GM12875 (cell line): ENCODE measurements at regions not wholly inside any gene's neighbourhood (a gene's known extent, or its start where the extent isn't known, plus 50 kb on each side); places are given as distances from the start of the nearest gene placed in this dataset.

ENCODE experiments used
- H3K4me3 ChIP-seq: one replicate; pipeline ENCODE4 v1.5.1; 2011; ENCODE audit warnings: low read depth, low read length, control low read depth
- TF ChIP-seq, protein P1 (sequence below): IDR thresholded peaks from 2 replicates; pipeline ENCODE4 v1.5.1; 2011; ENCODE audit warnings: low read depth, mild to moderate bottlenecking, control low read depth, inconsistent platforms, low read length, moderate library complexity, borderline replicate concordance; ENCODE audit not compliant: insufficient read depth

DNA sequence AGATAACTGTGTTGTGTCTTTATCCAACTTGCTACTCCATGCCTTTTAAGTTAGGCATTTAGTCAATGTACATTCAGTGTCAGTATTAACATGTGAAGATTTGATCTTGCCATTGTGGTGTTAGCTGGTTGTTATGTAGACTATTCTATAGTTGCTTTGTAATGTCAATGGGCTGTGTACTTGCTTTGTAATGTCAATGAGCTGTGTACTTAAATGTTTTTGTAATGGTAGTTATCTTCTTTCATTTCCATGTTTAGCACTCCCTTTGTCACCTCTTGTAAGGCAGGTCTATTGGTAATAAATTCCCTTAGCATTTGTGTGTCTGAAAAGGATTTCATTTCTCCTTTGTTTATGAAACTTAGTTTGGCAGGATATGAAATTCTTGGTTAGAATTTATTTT lies 53.4 kb downstream of the MC4R start:
- TF ChIP-seq, protein P1, sequence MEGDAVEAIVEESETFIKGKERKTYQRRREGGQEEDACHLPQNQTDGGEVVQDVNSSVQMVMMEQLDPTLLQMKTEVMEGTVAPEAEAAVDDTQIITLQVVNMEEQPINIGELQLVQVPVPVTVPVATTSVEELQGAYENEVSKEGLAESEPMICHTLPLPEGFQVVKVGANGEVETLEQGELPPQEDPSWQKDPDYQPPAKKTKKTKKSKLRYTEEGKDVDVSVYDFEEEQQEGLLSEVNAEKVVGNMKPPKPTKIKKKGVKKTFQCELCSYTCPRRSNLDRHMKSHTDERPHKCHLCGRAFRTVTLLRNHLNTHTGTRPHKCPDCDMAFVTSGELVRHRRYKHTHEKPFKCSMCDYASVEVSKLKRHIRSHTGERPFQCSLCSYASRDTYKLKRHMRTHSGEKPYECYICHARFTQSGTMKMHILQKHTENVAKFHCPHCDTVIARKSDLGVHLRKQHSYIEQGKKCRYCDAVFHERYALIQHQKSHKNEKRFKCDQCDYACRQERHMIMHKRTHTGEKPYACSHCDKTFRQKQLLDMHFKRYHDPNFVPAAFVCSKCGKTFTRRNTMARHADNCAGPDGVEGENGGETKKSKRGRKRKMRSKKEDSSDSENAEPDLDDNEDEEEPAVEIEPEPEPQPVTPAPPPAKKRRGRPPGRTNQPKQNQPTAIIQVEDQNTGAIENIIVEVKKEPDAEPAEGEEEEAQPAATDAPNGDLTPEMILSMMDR: no peak

DNA sequence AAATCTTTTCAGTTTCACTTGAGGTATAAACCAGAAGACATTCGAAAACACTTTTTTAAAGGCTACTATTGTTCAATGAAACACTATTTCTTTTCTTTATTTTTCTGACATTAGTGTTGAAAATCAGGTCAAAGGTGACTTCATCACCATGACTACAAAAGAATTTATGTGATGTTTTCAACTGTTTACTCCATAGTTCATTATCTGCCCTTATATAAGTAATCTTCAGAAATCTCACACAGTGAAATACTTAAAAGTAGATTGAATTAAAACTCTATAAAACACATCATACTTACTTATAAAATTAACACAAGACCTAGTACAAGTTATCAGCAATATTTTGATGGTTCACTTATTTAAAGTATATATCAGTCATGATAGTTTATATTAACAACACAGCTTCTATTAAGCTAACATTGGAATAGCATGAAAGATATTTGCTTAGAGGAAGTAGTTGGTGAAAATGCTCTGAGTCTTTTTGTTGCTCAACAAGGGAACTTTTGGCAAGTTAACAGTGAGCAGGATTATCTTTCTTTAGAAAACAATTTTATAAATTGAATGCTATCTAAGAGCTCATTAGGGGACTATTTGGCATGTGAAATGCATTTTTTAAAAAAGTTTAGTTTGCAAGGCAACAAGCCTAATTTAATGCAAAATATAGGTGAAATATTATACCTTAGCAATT lies 60.8 kb downstream of the MC4R start:
- TF ChIP-seq, protein P1: no peak
- no peak overlapping the region for H3K4me3 ChIP-seq

More for the DNA sequence above, 53.4 kb downstream of the MC4R start:
- no peak overlapping the region for H3K4me3 ChIP-seq

DNA sequence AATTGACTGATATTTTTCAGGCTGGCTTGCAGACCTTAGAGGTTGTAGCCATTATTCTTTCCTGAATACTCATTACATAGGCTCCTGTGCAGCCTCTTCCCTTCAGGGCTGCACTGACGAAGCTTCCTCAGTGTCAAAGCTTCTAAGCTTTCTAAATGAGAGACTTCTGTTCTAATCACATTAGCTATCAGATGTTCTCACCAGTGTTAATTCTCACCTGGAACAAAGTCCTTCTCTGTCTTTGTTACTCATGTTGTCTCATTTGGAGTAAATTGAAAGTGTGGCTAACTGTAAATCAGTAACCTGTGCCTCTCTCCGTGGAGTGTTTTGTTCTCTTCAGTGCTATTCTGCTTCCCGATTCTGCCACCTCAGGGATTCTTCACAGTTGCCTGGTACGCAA lies 76.9 kb downstream of the MC4R start:
- no peak overlapping the region for H3K4me3 ChIP-seq
- TF ChIP-seq, protein P1: no peak

DNA sequence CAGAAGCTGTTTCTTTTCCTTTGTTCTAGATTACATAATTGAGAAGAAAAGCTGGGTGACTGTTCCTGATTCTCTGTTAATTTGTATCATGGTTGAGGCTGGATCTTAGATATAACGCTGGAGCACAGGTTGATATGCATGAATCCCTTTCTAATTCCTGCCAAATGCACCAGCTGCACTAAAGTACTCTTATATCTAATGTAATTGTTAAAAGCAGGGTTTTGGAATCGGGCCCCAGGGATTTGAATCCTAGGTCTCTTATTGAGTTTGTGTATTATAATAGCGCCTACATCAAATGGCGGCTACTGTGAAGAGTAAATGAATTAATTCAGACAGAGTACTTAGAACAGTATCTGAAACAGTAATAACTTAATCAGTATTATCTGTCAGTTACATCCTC lies 80.4 kb downstream of the MC4R start:
- no peak overlapping the region for H3K4me3 ChIP-seq
- TF ChIP-seq, protein P1: no peak

DNA sequence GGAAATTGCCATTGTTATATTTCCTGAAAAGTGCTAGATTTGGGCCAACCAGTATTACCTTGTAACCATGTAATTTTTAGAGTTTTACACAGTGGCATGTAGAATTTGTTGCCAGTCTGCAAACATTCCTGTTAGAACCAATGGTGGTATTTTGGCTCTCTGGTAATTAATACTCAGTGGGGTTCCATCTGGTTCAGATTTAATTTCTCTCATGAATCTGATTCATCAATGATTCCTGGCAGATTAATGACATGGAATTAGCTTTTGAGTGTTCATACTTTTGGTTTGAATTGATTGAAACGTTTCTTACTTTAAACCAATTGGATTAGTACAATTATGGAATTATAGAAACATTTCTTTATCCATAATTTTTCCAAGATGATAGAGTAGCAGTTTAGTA lies 93.2 kb downstream of the MC4R start:
- TF ChIP-seq, protein P1: no peak
- H3K4me3 ChIP-seq: no peak overlapping the region

DNA sequence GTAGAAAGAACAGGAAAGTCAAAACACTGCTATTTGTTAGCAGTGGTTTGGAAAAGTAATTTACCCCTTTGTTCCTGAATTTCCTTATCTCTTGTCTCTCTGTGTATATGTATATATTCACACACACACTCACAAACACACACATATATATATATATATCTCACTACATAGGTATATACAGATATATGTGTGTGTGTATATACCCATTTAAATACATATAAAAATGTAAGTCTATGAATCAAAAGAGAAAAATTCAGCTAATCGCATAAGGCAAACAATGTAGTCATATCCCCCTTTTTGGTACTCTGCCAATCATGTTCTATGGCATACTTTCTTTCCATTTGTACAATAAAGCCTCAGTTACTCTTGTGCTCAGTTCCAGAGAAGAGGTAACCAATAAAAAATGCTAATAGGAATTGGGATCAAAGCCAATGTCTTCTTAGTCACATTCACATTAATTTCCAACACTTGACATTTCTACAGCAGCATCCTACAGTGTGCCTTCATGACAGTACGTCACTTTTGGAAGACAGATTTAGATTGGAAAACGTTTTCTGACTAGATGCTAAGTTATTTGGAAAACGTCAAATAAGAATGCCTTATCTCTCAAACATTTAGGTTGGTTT lies 94.6 kb downstream of the MC4R start:
- H3K4me3 ChIP-seq: no peak overlapping the region
- TF ChIP-seq, protein P1: no peak

DNA sequence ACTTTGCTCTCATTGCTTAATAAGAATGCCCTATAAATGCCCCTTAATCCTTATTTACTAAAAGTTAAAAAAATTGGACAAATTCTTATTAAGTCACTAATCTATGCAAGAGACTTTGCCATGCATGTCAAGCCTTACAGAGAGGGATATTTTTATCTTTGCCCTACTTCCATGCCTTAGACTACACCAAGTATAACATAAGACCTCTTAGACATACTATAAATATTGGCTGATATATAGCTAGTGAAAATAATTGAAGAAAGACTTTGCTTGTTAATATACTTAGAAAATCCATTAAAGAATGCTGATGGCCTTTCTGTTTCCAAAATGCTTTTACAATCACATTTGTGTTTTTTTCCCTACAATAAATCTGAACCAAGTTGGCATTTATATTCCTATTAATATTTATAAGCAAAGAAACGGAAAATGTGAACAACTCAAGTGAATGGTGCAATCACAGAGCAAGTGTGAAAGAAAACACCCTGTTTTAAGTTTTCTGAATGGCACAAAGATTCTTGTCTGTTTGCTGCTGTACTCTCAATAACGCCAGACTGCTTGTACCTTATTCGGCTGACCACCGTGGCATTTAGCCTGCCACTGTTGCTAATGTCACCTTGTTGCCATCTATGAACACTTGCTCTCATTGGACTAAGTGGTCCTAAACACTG lies 105.0 kb downstream of the MC4R start:
- H3K4me3 ChIP-seq: no peak overlapping the region
- TF ChIP-seq, protein P1: no peak
